ENCODE measurements at regions not wholly inside any gene's neighbourhood (a gene's known extent, or its start where the extent isn't known, plus 50 kb on each side); places are given as distances from the start of the nearest gene placed in this dataset.

DNA sequence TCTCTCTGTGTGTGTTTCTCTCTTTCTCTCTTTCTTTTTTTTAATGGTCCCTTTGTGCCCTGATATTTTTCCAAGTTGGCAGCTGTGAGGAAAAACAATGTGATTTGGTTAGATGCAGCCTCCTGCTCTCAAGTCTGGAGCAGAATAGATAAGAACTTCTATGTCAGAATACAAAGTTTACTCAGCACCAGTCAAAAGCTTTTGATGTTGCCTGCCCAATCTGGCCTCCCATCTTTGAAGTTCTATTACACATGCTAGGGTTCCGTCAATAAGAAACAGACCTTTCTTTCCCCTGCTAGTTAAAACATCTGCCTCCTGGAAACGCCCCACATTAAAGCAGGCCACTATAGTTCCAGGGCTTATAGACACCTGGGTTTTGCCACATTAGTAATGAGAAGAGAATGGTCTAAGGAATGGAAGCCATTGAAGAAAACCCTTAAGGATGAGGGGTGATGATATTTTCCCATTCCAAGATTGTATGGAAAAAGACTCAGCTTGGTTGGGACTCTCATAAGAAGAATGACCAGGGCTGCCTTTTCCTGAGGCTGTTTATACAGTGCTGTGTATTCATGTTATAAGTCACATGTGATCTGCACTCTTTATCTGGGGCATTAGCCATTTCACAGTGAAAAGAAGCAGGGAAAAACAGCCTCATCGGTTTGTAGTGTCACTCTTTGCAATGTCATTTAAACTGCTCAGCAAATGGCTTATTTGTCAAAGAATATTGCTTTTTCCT lies 414.7 kb upstream of the PROX1 start:
- TF ChIP-seq POLR2A (IDR thresholded peaks at IDR 0.05), result no peak
- TF ChIP-seq EP300 (IDR thresholded peaks at IDR 0.05; ENCODE audit: low read depth), result no peak
- TF ChIP-seq, protein P1, sequence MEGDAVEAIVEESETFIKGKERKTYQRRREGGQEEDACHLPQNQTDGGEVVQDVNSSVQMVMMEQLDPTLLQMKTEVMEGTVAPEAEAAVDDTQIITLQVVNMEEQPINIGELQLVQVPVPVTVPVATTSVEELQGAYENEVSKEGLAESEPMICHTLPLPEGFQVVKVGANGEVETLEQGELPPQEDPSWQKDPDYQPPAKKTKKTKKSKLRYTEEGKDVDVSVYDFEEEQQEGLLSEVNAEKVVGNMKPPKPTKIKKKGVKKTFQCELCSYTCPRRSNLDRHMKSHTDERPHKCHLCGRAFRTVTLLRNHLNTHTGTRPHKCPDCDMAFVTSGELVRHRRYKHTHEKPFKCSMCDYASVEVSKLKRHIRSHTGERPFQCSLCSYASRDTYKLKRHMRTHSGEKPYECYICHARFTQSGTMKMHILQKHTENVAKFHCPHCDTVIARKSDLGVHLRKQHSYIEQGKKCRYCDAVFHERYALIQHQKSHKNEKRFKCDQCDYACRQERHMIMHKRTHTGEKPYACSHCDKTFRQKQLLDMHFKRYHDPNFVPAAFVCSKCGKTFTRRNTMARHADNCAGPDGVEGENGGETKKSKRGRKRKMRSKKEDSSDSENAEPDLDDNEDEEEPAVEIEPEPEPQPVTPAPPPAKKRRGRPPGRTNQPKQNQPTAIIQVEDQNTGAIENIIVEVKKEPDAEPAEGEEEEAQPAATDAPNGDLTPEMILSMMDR (IDR thresholded peaks at IDR 0.05), result no peak
- TF ChIP-seq POLR2AphosphoS5 (IDR thresholded peaks at IDR 0.05), result no peak
- Histone ChIP-seq H3K27ac (no peak overlapping the region), H3K9me3 (no peaks in the 10 kb centered on the region), H3K36me3 (no peaks in the 10 kb centered on the region), H3K4me3 (no peak overlapping the region), H3K27me3 (no peaks in the 10 kb centered on the region), H3K4me1 (peaks cover 0 to 8% (median 4%) of the 10 kb centered on the region in 4 donors)
- intact Hi-C loops (cut with DNase I; ENCODE audit: low total_unique reads) (no loop called here), in situ Hi-C loops (cut with MboI; ENCODE audit: low pct_ligation_motif_present in 1 of 4, low pct_unique_long_range_greater_than_20kb in 1 of 4, low sequenced_read_pairs in 3 of 4) (loop anchor here in 3 of 4 donors (25.0 kb wide), 2 partner anchors 539 to 564 kb away; no protein-coding TSS in a partner anchor)
- WGBS, 2 donors (ENCODE audit: low coverage in 1 of 2), result 25 to 29% methylated on average over 3 of the region's 3 CpGs
- no peak for DNase-seq

DNA sequence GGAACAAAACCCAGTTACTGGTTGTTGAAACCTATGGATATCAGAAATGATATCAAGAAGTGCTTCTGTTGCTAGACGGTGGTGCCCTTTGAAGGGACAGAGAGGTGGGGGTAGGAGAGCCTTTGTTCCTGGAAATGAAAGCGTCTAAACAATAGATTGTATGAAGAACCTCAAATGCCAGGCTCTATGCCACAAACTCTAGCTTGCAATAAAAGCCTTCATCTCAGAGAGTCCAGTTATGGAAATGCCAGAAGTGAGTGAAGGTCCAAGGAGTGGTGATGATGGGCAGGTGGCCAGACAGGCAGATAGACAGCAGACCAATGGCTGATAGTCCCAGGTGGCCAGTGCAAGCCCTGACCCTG lies 414.1 kb upstream of the PROX1 start:
- in situ Hi-C loops (cut with MboI; ENCODE audit: low pct_ligation_motif_present in 1 of 4, low pct_unique_long_range_greater_than_20kb in 1 of 4, low sequenced_read_pairs in 3 of 4), result loop anchor here in 3 of 4 donors (25.0 kb wide), 2 partner anchors 539 to 564 kb away; no protein-coding TSS in a partner anchor
- Histone ChIP-seq H3K27me3 (no peaks in the 10 kb centered on the region), H3K4me3 (no peak overlapping the region), H3K4me1 (peaks cover 0 to 8% (median 4%) of the 10 kb centered on the region in 4 donors), H3K27ac (no peak overlapping the region), H3K9me3 (no peaks in the 10 kb centered on the region), H3K36me3 (no peaks in the 10 kb centered on the region)
- no peak for DNase-seq
- 27 to 34% methylated on average over 2 of the region's 2 CpGs for WGBS, 2 donors (ENCODE audit: low coverage in 1 of 2)
- TF ChIP-seq POLR2AphosphoS5 (IDR thresholded peaks at IDR 0.05), result no peak
- no peak for TF ChIP-seq POLR2A (IDR thresholded peaks at IDR 0.05)
- TF ChIP-seq, protein P1 (IDR thresholded peaks at IDR 0.05), result no peak
- TF ChIP-seq EP300 (IDR thresholded peaks at IDR 0.05; ENCODE audit: low read depth), result no peak
- intact Hi-C loops (cut with DNase I; ENCODE audit: low total_unique reads), result no loop called here

DNA sequence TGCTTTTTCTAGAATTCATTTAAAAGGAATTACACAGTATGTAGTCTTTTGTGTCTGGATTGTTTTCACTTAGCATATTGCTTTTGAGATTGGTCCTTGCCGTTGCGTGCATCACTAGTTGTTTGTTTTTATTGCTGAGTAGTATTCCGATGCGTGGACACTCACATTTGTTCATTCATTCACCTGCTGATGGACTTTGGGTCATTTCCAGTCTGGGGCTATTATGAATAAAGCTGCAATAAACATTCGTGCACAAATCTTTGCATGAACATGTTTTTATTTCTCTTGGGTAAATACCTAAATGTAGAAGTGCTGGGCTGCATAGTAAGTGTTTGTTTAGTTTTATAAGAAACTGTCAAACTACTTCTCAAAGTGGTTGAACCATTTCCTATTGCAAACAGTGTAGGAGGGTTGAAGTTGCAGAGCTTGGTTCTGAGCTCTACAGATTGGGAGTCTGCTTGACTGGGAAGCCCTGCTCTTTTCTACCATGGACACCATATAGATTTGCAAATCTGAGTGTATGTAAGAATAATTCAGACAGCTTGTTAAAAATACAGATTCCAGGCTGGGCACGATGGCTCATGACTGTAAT lies 404.7 kb upstream of the PROX1 start:
- no peaks in the 10 kb centered on the region for H3K27me3 ChIP-seq
- no peaks in the 10 kb centered on the region for H3K9me3 ChIP-seq
- no peak for TF ChIP-seq EP300 (IDR thresholded peaks at IDR 0.05; ENCODE audit: low read depth)
- peak in 1 of 3 donors; percentile 15 for TF ChIP-seq POLR2AphosphoS5 (IDR thresholded peaks at IDR 0.05)
- peaks cover 0 to 32% (median 19%) of the 10 kb centered on the region in 4 donors for H3K4me1 ChIP-seq
- 53 to 75% methylated on average over 5 to 6 of the region's 6 CpGs for WGBS, 2 donors (ENCODE audit: low coverage in 1 of 2)
- no peak overlapping the region for H3K4me3 ChIP-seq
- H3K27ac ChIP-seq, result peak overlapping the region in 2 of 4 donors; percentile 39 to 42
- no peak for DNase-seq
- in situ Hi-C loops (cut with MboI; ENCODE audit: low pct_ligation_motif_present in 1 of 4, low pct_unique_long_range_greater_than_20kb in 1 of 4, low sequenced_read_pairs in 3 of 4), result no loop called here
- intact Hi-C loops (cut with DNase I; ENCODE audit: low total_unique reads), result no loop called here
- H3K36me3 ChIP-seq, result no peaks in the 10 kb centered on the region

DNA sequence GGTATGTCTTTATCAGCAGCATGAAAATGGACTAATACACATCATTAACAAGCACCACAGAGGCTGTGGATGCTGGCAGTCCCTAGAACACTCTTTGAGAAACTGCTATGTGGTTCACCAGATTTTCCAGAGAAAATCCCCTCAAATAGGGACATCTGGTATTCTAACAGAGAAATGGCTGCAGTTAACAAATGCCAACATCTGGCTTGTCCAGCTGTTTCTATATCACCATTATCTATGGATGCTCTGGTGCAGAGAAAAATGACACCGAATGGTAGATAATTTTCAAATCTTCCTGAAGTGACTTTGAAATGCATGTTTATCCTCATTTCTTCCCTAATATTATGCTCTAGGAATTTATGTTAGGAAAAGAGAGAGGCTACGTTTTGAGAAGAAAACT lies 403.5 kb upstream of the PROX1 start:
- H3K9me3 ChIP-seq, result no peaks in the 10 kb centered on the region
- no peak overlapping the region for H3K27ac ChIP-seq
- WGBS, 2 donors (ENCODE audit: low coverage in 1 of 2), result 56 to 63% methylated on average over 2 of the region's 2 CpGs
- no peak overlapping the region for H3K4me3 ChIP-seq
- in situ Hi-C loops (cut with MboI; ENCODE audit: low pct_ligation_motif_present in 1 of 4, low pct_unique_long_range_greater_than_20kb in 1 of 4, low sequenced_read_pairs in 3 of 4), result no loop called here
- intact Hi-C loops (cut with DNase I; ENCODE audit: low total_unique reads), result no loop called here
- TF ChIP-seq EP300 (IDR thresholded peaks at IDR 0.05; ENCODE audit: low read depth) (no peak), POLR2AphosphoS5 (IDR thresholded peaks at IDR 0.05) (no peak), POLR2A (IDR thresholded peaks at IDR 0.05) (no peak)
- TF ChIP-seq, protein P1 (IDR thresholded peaks at IDR 0.05), result no peak
- no peaks in the 10 kb centered on the region for H3K36me3 ChIP-seq
- no peak for DNase-seq
- peaks cover 0 to 32% (median 19%) of the 10 kb centered on the region in 4 donors for H3K4me1 ChIP-seq
- no peaks in the 10 kb centered on the region for H3K27me3 ChIP-seq
